ENCODE measurements at regions not wholly inside any gene's neighbourhood (a gene's known extent, or its start where the extent isn't known, plus 50 kb on each side); places are given as distances from the start of the nearest gene placed in this dataset.

DNA sequence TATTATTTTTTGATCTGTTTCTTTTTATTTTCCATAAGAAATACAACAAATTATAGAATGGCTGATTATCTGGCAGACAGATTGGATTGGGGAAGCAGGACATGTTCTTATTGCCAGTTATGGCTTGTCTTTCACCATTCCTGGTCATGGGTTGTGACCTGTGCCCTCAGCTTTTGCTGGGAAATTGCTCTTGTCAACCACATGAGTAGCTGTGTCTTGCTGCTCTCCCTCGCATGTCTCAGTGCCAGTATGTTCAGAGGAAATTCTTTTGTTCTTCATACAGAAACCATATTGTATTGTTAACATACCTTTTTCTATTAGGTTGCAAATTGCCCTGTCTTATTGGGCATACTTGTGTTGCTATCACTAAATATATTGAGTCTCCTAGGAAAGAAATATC is 344.1 kb downstream of the OSTF1 start (continued):
- no peak for TF ChIP-seq ZFP91 (CRISPR knock-in tag; IDR thresholded peaks at IDR 0.05; ENCODE audit: borderline replicate concordance)
- no peak for TF ChIP-seq KAT7 (CRISPR knock-in tag; IDR thresholded peaks at IDR 0.05; ENCODE audit: borderline replicate concordance)
- no peak for TF ChIP-seq FOXO4 (CRISPR knock-in tag; conservative IDR thresholded peaks at IDR 0.05)
- no peak for TF ChIP-seq RBAK (CRISPR knock-in tag; IDR thresholded peaks at IDR 0.05)
- TF ChIP-seq ZNF451 (CRISPR knock-in tag; IDR thresholded peaks at IDR 0.05) = no peak
- no peak for TF ChIP-seq ZSCAN12 (CRISPR knock-in tag; IDR thresholded peaks at IDR 0.05)
- TF ChIP-seq ATF7-NPFF (CRISPR knock-in tag; IDR thresholded peaks at IDR 0.05; ENCODE audit: low read depth) = no peak

DNA sequence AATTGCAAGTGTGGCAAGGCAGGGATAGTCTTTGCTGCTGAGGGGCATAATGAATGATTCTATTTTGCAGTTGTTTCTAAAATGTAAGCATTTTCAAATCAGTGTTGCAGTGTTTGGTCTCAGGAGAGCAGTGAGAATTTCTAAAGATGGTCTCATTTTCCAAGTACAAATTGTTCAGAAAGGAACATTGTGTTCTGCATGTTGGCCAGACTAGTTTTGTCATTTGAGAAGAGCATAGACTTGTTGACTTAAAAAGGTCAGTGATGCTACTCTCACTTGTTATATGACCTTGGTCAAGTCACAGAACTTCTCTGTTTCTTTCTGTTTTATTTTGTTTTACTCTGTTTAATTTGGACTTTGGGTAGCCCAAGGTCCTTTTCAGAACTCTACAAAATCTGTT is 344.6 kb downstream of the OSTF1 start:
- no TSS peak for BruUV-seq (replicated peaks)
- no peaks in the 10 kb centered on the region for H4K20me1 ChIP-seq (ENCODE audit: insufficient read depth, low read length)
- TF ChIP-seq ZEB1 (IDR thresholded peaks at IDR 0.05; ENCODE audit: insufficient replicate concordance, low read depth) = no peak
- no peak for TF ChIP-seq REPIN1 (CRISPR knock-in tag; IDR thresholded peaks at IDR 0.05; ENCODE audit: borderline replicate concordance, low read depth)
- TF ChIP-seq ZNF782 (CRISPR knock-in tag; IDR thresholded peaks at IDR 0.05; ENCODE audit: borderline replicate concordance) = no peak
- TF ChIP-seq ZSCAN20 (CRISPR knock-in tag; IDR thresholded peaks at IDR 0.05; ENCODE audit: borderline replicate concordance) = no peak
- TF ChIP-seq, protein P1, sequence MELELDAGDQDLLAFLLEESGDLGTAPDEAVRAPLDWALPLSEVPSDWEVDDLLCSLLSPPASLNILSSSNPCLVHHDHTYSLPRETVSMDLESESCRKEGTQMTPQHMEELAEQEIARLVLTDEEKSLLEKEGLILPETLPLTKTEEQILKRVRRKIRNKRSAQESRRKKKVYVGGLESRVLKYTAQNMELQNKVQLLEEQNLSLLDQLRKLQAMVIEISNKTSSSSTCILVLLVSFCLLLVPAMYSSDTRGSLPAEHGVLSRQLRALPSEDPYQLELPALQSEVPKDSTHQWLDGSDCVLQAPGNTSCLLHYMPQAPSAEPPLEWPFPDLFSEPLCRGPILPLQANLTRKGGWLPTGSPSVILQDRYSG (CRISPR knock-in tag; IDR thresholded peaks at IDR 0.05) = no peak
- CTCF ChIA-PET (ENCODE audit: low intra/inter-chr PET ratio, low total read pairs) = no interaction called here
- H3K36me3 ChIP-seq (replicated peaks in 1 of 2; ENCODE audit: control insufficient read depth in 1 of 2, insufficient read depth in 2 of 2, low read length in 2 of 2) = no peaks in the 10 kb centered on the region
- no peak overlapping the region for H2AFZ ChIP-seq (ENCODE audit: low read length)
- H3K4me1 ChIP-seq (ENCODE audit: insufficient read depth, low read length) = no peaks in the 10 kb centered on the region
- no peak for ATAC-seq
- no peak for FAIRE-seq
- no peak for DNase-seq (ENCODE audit: low spot score)
- H3K4me2 ChIP-seq (ENCODE audit: low read depth, low read length) = no peak overlapping the region
- POLR2A ChIA-PET = no interaction called here
- intact Hi-C loops (cut with micrococcal nuclease; ENCODE audit: unreplicated experiment) = no loop called here
- no peaks in the 10 kb centered on the region for H3K9me3 ChIP-seq (ENCODE audit: low read length)
- no peak overlapping the region for H3K9ac ChIP-seq (ENCODE audit: insufficient read depth, low read depth, low read length)
- no peaks in the 10 kb centered on the region for H3K27me3 ChIP-seq (ENCODE audit: control insufficient read depth in 1 of 2, insufficient read depth in 2 of 2, low read length in 2 of 2)
- H3K4me3 ChIP-seq (replicated peaks in 1 of 3; ENCODE audit: insufficient read depth in 1 of 3, low read depth in 2 of 3, low read length in 3 of 3) = no peak overlapping the region
- no peak overlapping the region for H3K27ac ChIP-seq (ENCODE audit: extremely low read length, insufficient read depth, low read length)
- in situ Hi-C loops (cut with HindIII; ENCODE audit: extremely low pct_ligation_motif_present, low pct_unique_long_range_greater_than_20kb) = no loop called here
- no peaks in the 10 kb centered on the region for H3K79me2 ChIP-seq (ENCODE audit: insufficient read depth, low read length)
